ENCODE measurements at regions not wholly inside any gene's neighbourhood (a gene's known extent, or its start where the extent isn't known, plus 50 kb on each side); places are given as distances from the start of the nearest gene placed in this dataset.

- TF ChIP-seq EZH2 (IDR thresholded peaks at IDR 0.05; ENCODE audit: low read length) = no peak
- TF ChIP-seq CTCF (optimal IDR thresholded peaks at IDR 0.05 in 1 of 3, IDR thresholded peaks at IDR 0.05 in 1 of 3, conservative IDR thresholded peaks at IDR 0.05 in 1 of 3; ENCODE audit: extremely low read depth in 1 of 3, insufficient read depth in 2 of 3, low read length in 3 of 3) = no peak
Measured at GRCh38 chr5:9785751-9786150, 155.6 kb upstream of the TAS2R1 start.
